Cardiac muscle cell (in vitro differentiated cells and primary cell): ENCODE measurements at regions not wholly inside any gene's neighbourhood (a gene's known extent, or its start where the extent isn't known, plus 50 kb on each side); places are given as distances from the start of the nearest gene placed in this dataset.

Source experiments
- DNase-seq, 2 donors: peaks; one replicate each; pipeline versions ENCODE4 v3.0.0 to v3.0.0-alpha.2; 2010 to 2017; ENCODE audit warnings: low read depth in 1 of 2, low spot score in 1 of 2
- H3K27ac ChIP-seq: fragments of 200-600 bp; sonication (generic); 2 replicates; pipeline ENCODE4 v1.5.1; 2016
- H3K27me3 ChIP-seq: fragments of 200-600 bp; sonication (generic); 2 replicates; pipeline ENCODE4 v1.6.0; 2016; ENCODE audit warnings: control low read depth
- H3K36me3 ChIP-seq: fragments of 200-600 bp; sonication (generic); 2 replicates; pipeline ENCODE4 v1.5.1; 2016; ENCODE audit warnings: control low read depth
- H3K4me1 ChIP-seq: fragments of 200-600 bp; sonication (generic); 2 replicates; pipeline ENCODE4 v1.8.1; 2017; ENCODE audit warnings: low read depth, mild to moderate bottlenecking, mixed run types
- H3K4me3 ChIP-seq: fragments of 200-600 bp; sonication (generic); 2 replicates; pipeline ENCODE4 v1.5.1; 2016; ENCODE audit warnings: mild to moderate bottlenecking
- H3K9me3 ChIP-seq: fragments of 200-600 bp; sonication (generic); 2 replicates; pipeline ENCODE4 v1.5.1; 2017; ENCODE audit warnings: low read depth, mild to moderate bottlenecking, control low read depth
- CTCF ChIP-seq: IDR thresholded peaks from 2 replicates; pipeline ENCODE4 v1.5.1; 2012; ENCODE audit warnings: low read depth, mild to moderate bottlenecking, low read length

DNA sequence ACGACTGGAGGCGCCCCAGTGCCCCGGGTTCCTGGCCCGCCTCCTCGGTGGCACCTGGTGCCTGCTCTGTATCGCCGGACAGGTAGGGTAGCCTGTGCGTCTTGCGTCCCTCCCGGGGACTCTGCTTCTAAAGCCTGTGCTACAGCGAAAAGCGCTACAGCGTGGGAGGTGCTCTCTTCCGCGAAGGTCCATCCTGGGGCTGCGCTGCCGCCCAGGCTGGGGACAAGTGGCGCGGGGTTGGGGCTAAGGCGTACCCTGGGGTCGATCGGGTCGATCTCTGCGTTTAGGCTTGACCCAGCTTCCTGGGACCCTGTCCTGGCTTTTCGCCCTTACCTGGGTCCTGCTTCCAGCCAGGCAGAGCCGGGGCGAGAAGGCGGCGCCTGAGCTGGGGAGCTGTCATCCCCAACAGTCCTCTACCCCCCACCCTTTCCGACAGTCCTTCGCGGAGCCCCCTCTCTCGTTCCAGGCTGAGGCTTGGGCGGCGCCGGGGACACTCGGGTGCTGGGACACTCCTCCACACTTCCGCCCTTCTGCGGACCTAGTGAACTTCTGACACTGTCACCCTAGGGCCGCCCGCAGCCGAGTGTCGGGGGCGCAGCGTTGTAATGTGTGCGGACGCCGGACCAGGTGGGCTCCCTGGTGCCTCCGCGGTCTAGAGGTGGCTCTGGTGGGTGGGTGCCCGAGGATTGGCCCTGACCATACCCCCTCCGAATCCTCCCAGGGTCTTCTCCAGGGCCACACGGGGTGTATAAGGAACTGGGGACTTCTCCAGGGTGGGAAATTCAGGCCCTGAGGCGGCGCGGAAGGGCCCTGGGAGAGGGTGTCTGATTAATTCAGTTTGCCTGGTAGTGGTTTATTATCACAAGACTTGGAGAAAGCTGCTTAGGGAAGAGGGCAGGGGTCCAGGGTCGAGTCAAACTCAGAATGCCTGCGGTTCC, 328.2 kb downstream of the SH3GL2 start:
- Histone ChIP-seq H3K4me1 (peaks cover 8% of the 10 kb centered on the region), H3K27me3 (peaks cover 66% of the 10 kb centered on the region), H3K4me3 (peak overlapping the region; percentile 38), H3K36me3 (no peaks in the 10 kb centered on the region), H3K9me3 (no peaks in the 10 kb centered on the region), H3K27ac (no peak overlapping the region)
- no peak for TF ChIP-seq CTCF
- DNase-seq = peak; percentile 7

- TF ChIP-seq CTCF = no peak
- Histone ChIP-seq H3K4me1 (peaks cover 8% of the 10 kb centered on the region), H3K27me3 (peaks cover 58% of the 10 kb centered on the region), H3K9me3 (no peaks in the 10 kb centered on the region), H3K27ac (no peak overlapping the region), H3K4me3 (no peak overlapping the region), H3K36me3 (no peaks in the 10 kb centered on the region)
- peak in 1 of 2 donors; percentile 64 for DNase-seq
Observed at GRCh38 chr9:17907779-17908508, 329.1 kb downstream of the SH3GL2 start.

GRCh38 chr9:17926246-17926645, 347.4 kb downstream of the SH3GL2 start:
- DNase-seq = no peak
- Histone ChIP-seq H3K9me3 (no peaks in the 10 kb centered on the region), H3K27me3 (no peaks in the 10 kb centered on the region), H3K4me1 (no peaks in the 10 kb centered on the region), H3K4me3 (no peak overlapping the region), H3K36me3 (no peaks in the 10 kb centered on the region), H3K27ac (no peak overlapping the region)
- TF ChIP-seq CTCF = no peak

GRCh38 chr9:17927616-17928015, 348.8 kb downstream of the SH3GL2 start:
- TF ChIP-seq CTCF = no peak
- H3K4me1 ChIP-seq = no peaks in the 10 kb centered on the region
- no peak for DNase-seq

DNA sequence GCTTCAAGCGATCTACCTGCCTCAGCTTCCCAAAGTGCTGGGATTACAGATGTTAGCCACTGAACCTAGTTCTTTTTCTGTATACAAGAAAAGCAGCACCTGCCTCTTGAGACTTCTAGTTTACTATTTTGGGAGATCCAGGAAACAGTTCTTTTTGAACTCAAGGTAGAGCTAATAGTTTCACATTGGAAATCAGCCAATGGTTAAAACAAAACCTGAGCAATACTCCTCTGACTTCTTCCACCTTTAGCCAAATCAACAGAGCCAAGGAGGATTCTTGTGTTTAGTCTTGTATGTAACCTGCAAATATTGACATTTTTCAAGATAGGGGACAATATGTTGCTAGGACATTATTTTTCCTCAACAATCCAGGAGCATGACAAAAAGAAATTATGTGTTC, 349.4 kb downstream of the SH3GL2 start:
- Histone ChIP-seq H3K27ac (no peak overlapping the region), H3K36me3 (no peaks in the 10 kb centered on the region), H3K4me3 (no peak overlapping the region), H3K9me3 (no peaks in the 10 kb centered on the region), H3K27me3 (no peaks in the 10 kb centered on the region), H3K4me1 (no peaks in the 10 kb centered on the region)
- no peak for DNase-seq
- no peak for TF ChIP-seq CTCF

More at GRCh38 chr9:17927616-17928015, 348.8 kb downstream of the SH3GL2 start:
- no peak overlapping the region for H3K4me3 ChIP-seq
- H3K27me3 ChIP-seq = no peaks in the 10 kb centered on the region
- no peak overlapping the region for H3K27ac ChIP-seq
- no peaks in the 10 kb centered on the region for H3K9me3 ChIP-seq
- no peaks in the 10 kb centered on the region for H3K36me3 ChIP-seq
